ENCODE measurements at regions not wholly inside any gene's neighbourhood (a gene's known extent, or its start where the extent isn't known, plus 50 kb on each side); places are given as distances from the start of the nearest gene placed in this dataset.

DNA sequence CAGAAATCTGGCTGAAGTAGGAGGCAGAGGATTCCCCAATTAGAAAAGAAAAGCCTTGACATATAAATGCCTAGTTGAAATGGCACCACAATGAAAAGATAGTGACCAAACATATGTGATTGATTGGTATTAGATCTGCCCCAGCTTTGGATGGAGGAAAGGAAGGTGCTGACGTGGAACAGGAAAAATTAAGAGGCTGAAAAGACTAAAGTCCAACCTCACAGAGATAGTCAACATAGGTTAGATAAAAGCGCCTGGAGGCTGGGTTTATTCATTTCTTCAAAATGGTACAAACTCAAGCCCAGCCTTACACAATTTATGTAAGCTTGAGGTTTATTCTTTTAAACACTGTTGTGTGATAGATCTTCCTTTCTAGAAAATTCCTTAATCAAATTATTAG is 129.6 kb downstream of the RPS29 start:
- H3K36me3 ChIP-seq (ENCODE audit: control insufficient read depth in 1 of 2, insufficient read depth in 2 of 2, low read length in 2 of 2), result no peaks in the 10 kb centered on the region
- H3K27me3 ChIP-seq (ENCODE audit: insufficient read depth, low read length), result no peaks in the 10 kb centered on the region
- POLR2A ChIA-PET, result no interaction called here
- no peaks in the 10 kb centered on the region for H3K9me2 ChIP-seq (ENCODE audit: insufficient read depth)
- H3K4me2 ChIP-seq (ENCODE audit: low read length), result no peak overlapping the region
- CTCF ChIA-PET, result no interaction called here
- no peaks in the 10 kb centered on the region for H4K20me1 ChIP-seq (ENCODE audit: insufficient read depth)
- H3K79me2 ChIP-seq (ENCODE audit: insufficient read depth, low read length), result no peaks in the 10 kb centered on the region
- RAD21 ChIA-PET (ENCODE audit: low non-redundant PET in 1 of 2, low total read pairs in 2 of 2, uncharacterized antibody in 2 of 2, unreplicated experiment in 2 of 2), result no interaction called here
- H3K27ac ChIP-seq (ENCODE audit: low read depth, low read length), result no peak overlapping the region
- no peak overlapping the region for H3K4me3 ChIP-seq (replicated peaks in 1 of 2; ENCODE audit: low read depth in 1 of 2, low read length in 2 of 2)
- no peak for DNase-seq (ENCODE audit: low read depth, low spot score)
- H2AFZ ChIP-seq (ENCODE audit: low read depth, low read length, poor library complexity, severe bottlenecking), result no peak overlapping the region
- H3K9me3 ChIP-seq (ENCODE audit: control insufficient read depth in 1 of 2, insufficient read depth in 1 of 2, low read depth in 1 of 2, low read length in 2 of 2), result no peaks in the 10 kb centered on the region
- TF ChIP-seq CBX3 (IDR thresholded peaks at IDR 0.05; ENCODE audit: low read depth) (no peak), JUND (IDR thresholded peaks at IDR 0.05) (no peak), SRF (IDR thresholded peaks at IDR 0.05; ENCODE audit: low read depth) (no peak), REST (IDR thresholded peaks at IDR 0.05; ENCODE audit: low read depth) (no peak)
- intact Hi-C loops (cut with micrococcal nuclease), result loop anchor here (1.0 kb wide), 1 partner anchor 13 kb away; no protein-coding TSS in a partner anchor
- ATAC-seq, result no peak
- H3K9ac ChIP-seq (ENCODE audit: low read length), result no peak overlapping the region
- H3K4me1 ChIP-seq (ENCODE audit: control insufficient read depth in 1 of 2, insufficient read depth in 2 of 2, low read length in 2 of 2), result no peaks in the 10 kb centered on the region
- BruUV-seq (replicated peaks), result no TSS peak

DNA sequence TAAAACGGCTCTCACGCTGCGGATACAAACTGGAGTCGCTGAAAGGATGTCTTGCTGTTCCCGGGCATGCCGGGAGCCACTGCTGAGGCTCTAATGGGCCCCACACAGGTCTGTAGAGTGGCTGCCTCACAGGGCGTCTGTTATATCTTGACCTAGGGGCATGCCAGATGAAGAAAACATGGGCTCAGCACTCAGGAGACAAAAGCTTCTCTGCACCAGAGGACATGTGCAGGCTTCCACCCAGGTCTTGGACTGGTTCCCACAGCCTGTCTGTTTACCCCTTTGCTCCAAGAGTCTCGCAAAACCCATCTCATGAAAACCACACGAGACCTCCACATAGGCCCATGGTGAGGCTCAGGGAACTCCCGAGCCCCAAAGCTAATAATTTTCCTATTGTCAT is 134.2 kb downstream of the RPS29 start:
- Histone ChIP-seq H3K9me3 (ENCODE audit: control insufficient read depth in 1 of 2, insufficient read depth in 1 of 2, low read depth in 1 of 2, low read length in 2 of 2) (no peaks in the 10 kb centered on the region), H3K9me2 (ENCODE audit: insufficient read depth) (no peaks in the 10 kb centered on the region), H3K9ac (ENCODE audit: low read length) (no peak overlapping the region), H3K79me2 (ENCODE audit: insufficient read depth, low read length) (no peaks in the 10 kb centered on the region), H3K4me1 (ENCODE audit: control insufficient read depth in 1 of 2, insufficient read depth in 2 of 2, low read length in 2 of 2) (no peaks in the 10 kb centered on the region), H4K20me1 (ENCODE audit: insufficient read depth) (no peaks in the 10 kb centered on the region), H3K27me3 (ENCODE audit: insufficient read depth, low read length) (no peaks in the 10 kb centered on the region), H2AFZ (ENCODE audit: low read depth, low read length, poor library complexity, severe bottlenecking) (no peak overlapping the region), H3K27ac (ENCODE audit: low read depth, low read length) (no peak overlapping the region), H3K4me3 (replicated peaks in 1 of 2; ENCODE audit: low read depth in 1 of 2, low read length in 2 of 2) (no peak overlapping the region), H3K4me2 (ENCODE audit: low read length) (no peak overlapping the region), H3K36me3 (ENCODE audit: control insufficient read depth in 1 of 2, insufficient read depth in 2 of 2, low read length in 2 of 2) (no peaks in the 10 kb centered on the region)
- DNase-seq (ENCODE audit: low read depth, low spot score), result no peak
- ATAC-seq, result no peak
- ChIA-PET POLR2A (no interaction called here), RAD21 (ENCODE audit: low non-redundant PET in 1 of 2, low total read pairs in 2 of 2, uncharacterized antibody in 2 of 2, unreplicated experiment in 2 of 2) (no interaction called here), CTCF (interaction anchor here (2.3 kb wide), 1 partner anchor 10 kb away, joined by 14 read pairs; no protein-coding TSS in a partner anchor)
- no TSS peak for BruUV-seq (replicated peaks)
- intact Hi-C loops (cut with micrococcal nuclease), result no loop called here
- TF ChIP-seq CBX3 (IDR thresholded peaks at IDR 0.05; ENCODE audit: low read depth) (no peak), JUND (IDR thresholded peaks at IDR 0.05) (no peak), TCF7L2 (IDR thresholded peaks at IDR 0.05; ENCODE audit: borderline replicate concordance, extremely low read depth, insufficient read depth, insufficient read length) (no peak), ELF1 (IDR thresholded peaks at IDR 0.05; ENCODE audit: borderline replicate concordance, low read depth) (no peak), EGR1 (IDR thresholded peaks at IDR 0.05; ENCODE audit: low read depth) (no peak), ZFX (IDR thresholded peaks at IDR 0.05) (no peak), EZH2 (IDR thresholded peaks at IDR 0.05) (no peak), YY1 (IDR thresholded peaks at IDR 0.05; ENCODE audit: extremely low read depth, insufficient replicate concordance, low read depth, low read length) (no peak), RAD21 (IDR thresholded peaks at IDR 0.05; ENCODE audit: low read depth) (no peak), POLR2A (IDR thresholded peaks at IDR 0.05; ENCODE audit: borderline replicate concordance, extremely low read depth, insufficient read depth, insufficient read length) (no peak), FOSL1 (IDR thresholded peaks at IDR 0.05; ENCODE audit: low read depth) (no peak), CEBPB (IDR thresholded peaks at IDR 0.05; ENCODE audit: low read depth) (no peak), SP1 (IDR thresholded peaks at IDR 0.05; ENCODE audit: low read depth) (no peak), CTCF (IDR thresholded peaks at IDR 0.05 in 2 of 3, conservative IDR thresholded peaks at IDR 0.05 in 1 of 3; ENCODE audit: borderline replicate concordance in 1 of 3, insufficient read depth in 1 of 3, low read depth in 2 of 3, low read length in 2 of 3) (no peak), SIN3A (IDR thresholded peaks at IDR 0.05; ENCODE audit: low read depth) (no peak)
